HG03280 (cell line): ENCODE measurements at regions not wholly inside any gene's neighbourhood (a gene's known extent, or its start where the extent isn't known, plus 50 kb on each side); places are given as distances from the start of the nearest gene placed in this dataset.
"Not testable (repeated sequence)": the region's sequence is repeated elsewhere in the genome, so short reads cannot be mapped to it uniquely, and the experiment has no call there.

Experiments used
- ATAC-seq: cut with Tn5 transposase; IDR thresholded peaks from one replicate; pipeline ENCODE4 v1.9.1; 2021; ENCODE audit warnings: mild to moderate bottlenecking, moderate library complexity; ENCODE audit not compliant: unreplicated experiment

GRCh38 chr2:111492995-111493719 lies 372.4 kb downstream of the BCL2L11 start:
- not testable (repeated sequence) for ATAC-seq

- not testable (repeated sequence) for ATAC-seq
Measured at GRCh38 chr2:111493720-111494078, 373.0 kb downstream of the BCL2L11 start.

- ATAC-seq = peak; percentile 2
Measured at GRCh38 chr2:111494288-111494980, 373.7 kb downstream of the BCL2L11 start.

- peak; percentile 40 for ATAC-seq
Measured at GRCh38 chr2:111494981-111495315, 374.2 kb downstream of the BCL2L11 start.

GRCh38 chr2:111495636-111496035 lies 374.9 kb downstream of the BCL2L11 start:
- ATAC-seq = not testable (repeated sequence)

- ATAC-seq = not testable (repeated sequence)
Measured at GRCh38 chr2:111496176-111496575, 375.5 kb downstream of the BCL2L11 start.

GRCh38 chr2:111496860-111497259 lies 376.1 kb downstream of the BCL2L11 start:
- not testable (repeated sequence) for ATAC-seq

GRCh38 chr2:111497270-111497669 lies 376.6 kb downstream of the BCL2L11 start:
- ATAC-seq = not testable (repeated sequence)

GRCh38 chr2:111500536-111501062 lies 379.9 kb downstream of the BCL2L11 start:
- not testable (repeated sequence) for ATAC-seq

- ATAC-seq = not testable (repeated sequence)
Measured at GRCh38 chr2:111503844-111504570, 380.0 kb downstream of the ANAPC1 start.

- ATAC-seq = not testable (repeated sequence)
Measured at GRCh38 chr2:111504571-111504942, 379.4 kb downstream of the ANAPC1 start.

GRCh38 chr2:111505267-111505666 lies 378.7 kb downstream of the ANAPC1 start:
- ATAC-seq = not testable (repeated sequence)

- ATAC-seq = peak; percentile 91
Measured at GRCh38 chr2:111506936-111507335, 377.1 kb downstream of the ANAPC1 start.

GRCh38 chr2:111509225-111509869 lies 374.6 kb downstream of the ANAPC1 start:
- not testable (repeated sequence) for ATAC-seq

- ATAC-seq = not testable (repeated sequence)
Measured at GRCh38 chr2:111510384-111510783, 373.6 kb downstream of the ANAPC1 start.

- not testable (repeated sequence) for ATAC-seq
Measured at GRCh38 chr2:111511062-111511461, 372.9 kb downstream of the ANAPC1 start.

- ATAC-seq = not testable (repeated sequence)
Measured at GRCh38 chr2:111512378-111512777, 371.6 kb downstream of the ANAPC1 start.

- ATAC-seq = not testable (repeated sequence)
Measured at GRCh38 chr2:111514138-111514537, 369.9 kb downstream of the ANAPC1 start.

GRCh38 chr2:111517050-111517720 lies 366.8 kb downstream of the ANAPC1 start:
- not testable (repeated sequence) for ATAC-seq

- ATAC-seq = not testable (repeated sequence)
Measured at GRCh38 chr2:111517721-111518053, 366.3 kb downstream of the ANAPC1 start.
